GM12874 (cell line): ENCODE measurements at regions not wholly inside any gene's neighbourhood (a gene's known extent, or its start where the extent isn't known, plus 50 kb on each side); places are given as distances from the start of the nearest gene placed in this dataset.

Source experiments
- TF ChIP-seq, protein P1 (sequence below): IDR thresholded peaks from 2 replicates; pipeline ENCODE4 v1.5.1; 2011; ENCODE audit warnings: low read depth, mild to moderate bottlenecking, control low read depth, low read length, moderate library complexity; ENCODE audit not compliant: insufficient read depth

DNA sequence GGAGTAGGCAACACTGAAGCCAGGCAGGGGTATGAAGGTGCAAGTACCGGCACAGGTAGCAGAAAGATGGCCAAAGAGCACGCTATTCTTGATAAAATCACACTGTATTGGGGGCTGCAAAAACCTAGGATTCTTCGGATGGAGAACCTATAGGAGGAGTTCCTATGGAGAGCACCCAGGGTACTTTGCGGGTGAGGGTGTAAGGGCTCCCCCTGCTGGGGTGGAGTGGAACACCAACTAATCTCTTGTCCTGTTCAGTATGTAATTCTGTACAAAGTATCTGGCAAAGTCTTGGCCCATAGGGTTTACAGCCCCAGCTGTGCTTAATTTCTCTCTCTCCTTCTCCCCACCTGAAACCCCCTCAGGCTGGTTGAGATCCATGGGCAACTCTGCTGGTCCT is 393.1 kb upstream of the ASIC2 start:
- TF ChIP-seq, protein P1, sequence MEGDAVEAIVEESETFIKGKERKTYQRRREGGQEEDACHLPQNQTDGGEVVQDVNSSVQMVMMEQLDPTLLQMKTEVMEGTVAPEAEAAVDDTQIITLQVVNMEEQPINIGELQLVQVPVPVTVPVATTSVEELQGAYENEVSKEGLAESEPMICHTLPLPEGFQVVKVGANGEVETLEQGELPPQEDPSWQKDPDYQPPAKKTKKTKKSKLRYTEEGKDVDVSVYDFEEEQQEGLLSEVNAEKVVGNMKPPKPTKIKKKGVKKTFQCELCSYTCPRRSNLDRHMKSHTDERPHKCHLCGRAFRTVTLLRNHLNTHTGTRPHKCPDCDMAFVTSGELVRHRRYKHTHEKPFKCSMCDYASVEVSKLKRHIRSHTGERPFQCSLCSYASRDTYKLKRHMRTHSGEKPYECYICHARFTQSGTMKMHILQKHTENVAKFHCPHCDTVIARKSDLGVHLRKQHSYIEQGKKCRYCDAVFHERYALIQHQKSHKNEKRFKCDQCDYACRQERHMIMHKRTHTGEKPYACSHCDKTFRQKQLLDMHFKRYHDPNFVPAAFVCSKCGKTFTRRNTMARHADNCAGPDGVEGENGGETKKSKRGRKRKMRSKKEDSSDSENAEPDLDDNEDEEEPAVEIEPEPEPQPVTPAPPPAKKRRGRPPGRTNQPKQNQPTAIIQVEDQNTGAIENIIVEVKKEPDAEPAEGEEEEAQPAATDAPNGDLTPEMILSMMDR = peak; percentile 58; the same call in 1 of the 2 replicates

DNA sequence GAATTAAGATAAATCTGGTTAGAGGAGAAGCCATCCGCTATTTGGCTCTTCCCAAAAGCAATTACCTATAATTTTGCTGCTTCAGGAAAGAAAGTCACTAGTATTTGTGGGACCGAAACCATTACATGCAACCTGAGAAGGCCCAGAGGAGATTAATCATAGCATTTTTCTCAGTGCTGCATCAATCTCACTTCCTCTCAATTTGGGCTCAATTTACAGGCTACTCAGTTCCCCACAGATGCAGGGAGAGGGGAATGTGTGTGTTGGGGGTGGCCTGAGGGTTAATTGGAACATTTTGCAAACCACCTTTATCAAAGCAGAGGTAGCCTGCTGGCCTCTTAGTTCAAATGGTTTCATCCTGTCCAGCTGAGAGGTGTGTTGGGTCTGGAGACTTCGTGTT is 394.7 kb upstream of the ASIC2 start:
- TF ChIP-seq, protein P1 = no peak

DNA sequence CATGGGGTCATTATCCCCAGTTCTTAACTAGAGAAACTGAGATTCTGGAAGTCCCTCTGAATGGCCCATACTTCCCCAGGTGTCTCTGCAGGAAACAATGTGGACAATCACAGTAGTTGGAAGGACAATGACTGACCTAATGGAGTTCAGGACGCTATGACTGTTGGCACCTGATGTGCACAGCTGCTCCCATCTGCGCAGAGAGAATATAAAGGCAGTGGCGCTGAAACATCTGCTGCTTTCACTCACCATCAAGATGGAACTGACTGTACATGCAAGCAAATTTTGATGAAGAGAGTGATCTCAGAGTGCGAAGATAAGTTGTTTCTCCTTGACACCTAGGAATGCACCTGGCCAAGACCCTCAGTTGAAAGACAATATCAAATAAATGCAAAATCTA is 395.7 kb upstream of the ASIC2 start:
- TF ChIP-seq, protein P1 = no peak

DNA sequence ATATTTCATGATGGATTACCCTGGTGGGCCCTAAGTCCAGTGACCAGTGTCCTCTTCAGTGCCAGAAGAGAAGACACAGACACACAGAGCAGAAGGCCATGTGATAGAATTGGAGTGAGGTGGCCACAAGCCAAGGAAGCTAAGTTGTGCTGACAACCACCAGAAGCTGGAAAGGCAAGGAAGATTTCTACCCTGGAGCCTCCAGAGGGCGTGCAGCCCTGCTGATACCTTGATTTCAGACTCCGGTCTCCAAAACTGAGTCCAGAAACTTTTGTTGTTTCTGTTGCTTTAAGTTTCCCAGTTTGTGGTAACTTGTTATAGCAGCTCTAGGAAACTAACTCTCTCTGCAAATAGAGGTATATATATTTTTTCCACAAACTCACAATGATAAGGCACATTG is 396.6 kb upstream of the ASIC2 start:
- TF ChIP-seq, protein P1 = 0 out of 2 replicates have a peak, but pooled peaks have one; percentile 14

DNA sequence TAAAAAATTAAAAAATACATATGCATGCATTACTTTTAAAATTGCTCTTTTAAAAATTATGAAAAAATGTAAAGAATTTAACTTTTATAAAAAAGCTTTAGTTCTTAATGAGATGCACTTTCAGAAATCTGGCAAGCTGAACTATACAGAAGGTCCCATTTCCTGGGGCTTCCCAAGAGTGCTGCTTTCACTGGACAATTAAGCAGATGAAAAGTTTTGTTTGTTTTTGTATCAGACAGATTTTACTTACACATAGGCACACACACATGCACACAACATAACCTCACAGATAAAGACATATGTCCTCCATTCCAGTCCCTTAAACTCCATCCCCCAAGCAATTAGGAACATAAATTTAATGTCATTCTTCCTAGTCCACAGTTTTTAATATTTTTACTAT is 402.3 kb upstream of the ASIC2 start:
- TF ChIP-seq, protein P1 = no peak

DNA sequence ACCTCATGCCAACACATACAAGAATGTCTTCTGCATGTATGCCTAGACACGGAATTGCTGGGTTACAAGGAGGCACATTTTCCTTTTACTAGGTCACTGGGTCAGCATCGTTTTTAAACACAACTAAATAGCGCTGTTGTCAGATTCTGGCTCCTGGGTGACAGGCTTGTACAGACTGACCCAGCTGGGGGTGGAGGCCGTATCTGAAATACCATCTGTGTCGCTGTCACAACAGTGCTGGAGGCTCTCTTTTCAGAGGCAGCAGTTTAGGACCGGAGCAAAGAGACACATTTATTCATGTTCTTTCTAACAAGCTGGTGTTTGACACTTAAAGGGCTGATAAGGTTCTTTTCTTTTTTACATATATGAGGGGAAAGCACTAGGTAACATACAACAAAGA is 403.0 kb upstream of the ASIC2 start:
- TF ChIP-seq, protein P1 = no peak

DNA sequence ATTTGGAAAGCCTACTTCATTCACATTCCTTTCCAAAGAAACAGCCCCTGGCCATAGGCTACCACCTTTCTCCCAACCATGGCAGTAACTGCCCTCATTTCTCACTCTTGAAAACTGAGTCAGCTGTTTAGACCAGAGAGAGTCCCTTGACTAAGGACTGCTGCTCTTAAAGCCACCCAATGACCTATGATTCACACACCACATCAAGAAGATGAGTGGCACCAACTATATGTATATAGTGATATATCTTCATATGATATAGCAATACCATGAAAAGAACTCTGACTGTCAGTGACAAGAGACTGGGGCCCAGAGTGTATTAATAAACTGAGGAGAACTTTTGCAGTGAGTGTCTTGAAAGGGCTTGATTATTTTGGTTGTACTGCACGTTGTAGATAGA is 404.5 kb upstream of the ASIC2 start:
- TF ChIP-seq, protein P1 = no peak

DNA sequence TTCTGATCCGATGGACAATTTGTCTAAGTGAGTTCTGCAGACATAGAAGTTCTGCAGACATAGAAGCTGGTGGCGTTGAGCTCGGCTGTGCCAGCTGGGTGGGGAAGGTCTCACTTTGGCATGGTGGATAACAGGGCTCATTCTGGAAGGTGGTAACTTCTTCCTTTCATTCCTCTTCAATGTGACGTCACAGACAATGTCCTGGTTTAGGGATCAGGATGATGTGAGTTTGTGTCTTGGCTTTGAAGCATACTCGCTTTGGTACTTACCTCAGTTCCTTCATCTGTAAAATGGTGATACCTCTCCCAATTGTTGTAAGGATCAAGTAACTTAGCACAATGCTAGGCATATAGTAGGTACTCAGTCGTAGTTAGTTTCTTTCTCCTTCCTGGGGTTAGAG is 408.8 kb upstream of the ASIC2 start:
- TF ChIP-seq, protein P1 = no peak
